GM23338 (cell line): ENCODE measurements at regions not wholly inside any gene's neighbourhood (a gene's known extent, or its start where the extent isn't known, plus 50 kb on each side); places are given as distances from the start of the nearest gene placed in this dataset.
A peak's percentile ranks its signal among the peaks of the same experiment; 100 is the strongest.

ENCODE experiments used
- ATAC-seq: fragments of 200-7000 bp; cut with Tn5 transposase; 3 replicates; pipeline ENCODE4 v1.9.1; 2020
- DNase-seq: peaks from one replicate; pipeline ENCODE4 v3.0.0-alpha.2; 2015; ENCODE audit warnings: low spot score
- H2AFZ ChIP-seq: fragments of 200-600 bp; sonication (generic); 2 replicates; pipeline ENCODE4 v1.8.0; 2016; ENCODE audit warnings: antibody characterized with exemption, mild to moderate bottlenecking, moderate library complexity
- H3F3A ChIP-seq: fragments of 200-600 bp; sonication (generic); replicated peaks from 2 replicates; pipeline ENCODE4 v1.8.0; 2017; ENCODE audit warnings: antibody characterized with exemption, mixed run types, low read depth
- H3K27ac ChIP-seq: fragments of 200-600 bp; sonication (generic); 2 replicates; pipeline ENCODE4 v1.6.1; 2016; ENCODE audit warnings: low read depth
- H3K27me3 ChIP-seq: fragments of 200-600 bp; sonication (generic); 2 replicates; pipeline ENCODE4 v1.8.0; 2016; ENCODE audit warnings: mild to moderate bottlenecking, mixed run types, moderate library complexity; ENCODE audit not compliant: insufficient read depth
- H3K36me3 ChIP-seq: fragments of 200-600 bp; sonication (generic); 2 replicates; pipeline ENCODE4 v1.8.0; 2016; ENCODE audit warnings: mild to moderate bottlenecking; ENCODE audit not compliant: insufficient read depth
- H3K4me1 ChIP-seq: fragments of 200-600 bp; sonication (generic); 2 replicates; pipeline ENCODE4 v1.8.0; 2016; ENCODE audit warnings: mild to moderate bottlenecking, moderate library complexity; ENCODE audit not compliant: insufficient read depth
- H3K4me2 ChIP-seq: fragments of 200-600 bp; sonication (generic); 2 replicates; pipeline ENCODE4 v1.7.1; 2017; ENCODE audit warnings: mixed run types
- H3K4me3 ChIP-seq: fragments of 200-600 bp; sonication (generic); 2 replicates; pipeline ENCODE4 v1.6.1; 2016; ENCODE audit warnings: mixed run types
- H3K79me2 ChIP-seq: fragments of 200-600 bp; sonication (generic); replicated peaks from 2 replicates; pipeline ENCODE4 v1.8.0; 2017; ENCODE audit warnings: mild to moderate bottlenecking; ENCODE audit not compliant: insufficient read depth
- H3K9me2 ChIP-seq: fragments of 200-600 bp; sonication (generic); 2 replicates; pipeline ENCODE4 v1.8.0; 2017; ENCODE audit not compliant: insufficient read depth
- H4K20me1 ChIP-seq: fragments of 200-600 bp; sonication (generic); replicated peaks from 2 replicates; pipeline ENCODE4 v1.8.0; 2017; ENCODE audit warnings: mild to moderate bottlenecking; ENCODE audit not compliant: insufficient read depth
- H3K27ac Mint-ChIP-seq: 2 replicates; pipeline ENCODE4 v1.8.0; 2020; ENCODE audit warnings: inconsistent platforms, mild to moderate bottlenecking, moderate library complexity, mixed read lengths
- H3K27me3 Mint-ChIP-seq: 3 replicates; pipeline ENCODE4 v1.8.0; 2022; ENCODE audit warnings: low read depth, mild to moderate bottlenecking, moderate library complexity, mixed read lengths, inconsistent platforms; ENCODE audit not compliant: insufficient read depth, poor library complexity
- H3K36me3 Mint-ChIP-seq: 3 replicates; pipeline ENCODE4 v1.8.0; 2021; ENCODE audit warnings: low read depth, mild to moderate bottlenecking, inconsistent platforms, moderate library complexity, mixed read lengths
- H3K4me1 Mint-ChIP-seq: 3 replicates; pipeline ENCODE4 v1.8.0; 2020; ENCODE audit warnings: mild to moderate bottlenecking, inconsistent platforms, mixed read lengths
- H3K4me3 Mint-ChIP-seq: 3 replicates; pipeline ENCODE4 v1.8.0; 2021; ENCODE audit warnings: moderate library complexity, mild to moderate bottlenecking, inconsistent platforms, mixed read lengths
- H3K9me3 Mint-ChIP-seq: 3 replicates; pipeline ENCODE4 v1.8.0; 2020; ENCODE audit warnings: moderate library complexity, mild to moderate bottlenecking, inconsistent platforms, mixed read lengths
- CTCF ChIP-seq, 2 experiments: fragments of 200-600 bp in 1 of 2; sonication (generic) in 1 of 2; conservative IDR thresholded peaks; 2 replicates each; pipeline versions ENCODE4 v1.5.1 to v1.6.1; 2016 to 2017; ENCODE audit warnings: antibody characterized with exemption in 2 of 2, low read depth in 2 of 2, mild to moderate bottlenecking in 2 of 2, moderate library complexity in 1 of 2
- ETS1 ChIP-seq: IDR thresholded peaks from 2 replicates; pipeline ENCODE4 v1.6.1; 2016; ENCODE audit warnings: antibody characterized with exemption
- EZH2 ChIP-seq: fragments of 200-600 bp; sonication (generic); IDR thresholded peaks from one replicate; pipeline ENCODE4 v1.8.0; 2017; ENCODE audit warnings: antibody characterized with exemption, mild to moderate bottlenecking, low read depth; ENCODE audit not compliant: unreplicated experiment
- EZH2phosphoT487 ChIP-seq: fragments of 200-600 bp; sonication (generic); IDR thresholded peaks from one replicate; pipeline ENCODE4 v1.8.1; 2018; ENCODE audit warnings: antibody characterized with exemption; ENCODE audit not compliant: unreplicated experiment
- JUNB ChIP-seq: IDR thresholded peaks from one replicate; pipeline ENCODE4 v1.6.1; 2016; ENCODE audit warnings: antibody characterized with exemption; ENCODE audit not compliant: unreplicated experiment
- NANOG ChIP-seq: IDR thresholded peaks from 2 replicates; pipeline ENCODE4 v1.6.1; 2016; ENCODE audit warnings: antibody characterized with exemption, borderline replicate concordance
- POLR2AphosphoS5 ChIP-seq: IDR thresholded peaks from 2 replicates; pipeline ENCODE4 v1.6.1; 2016; ENCODE audit warnings: antibody characterized with exemption, low read depth
- STAT1 ChIP-seq: IDR thresholded peaks from one replicate; pipeline ENCODE4 v1.6.1; 2016; ENCODE audit warnings: antibody characterized with exemption; ENCODE audit not compliant: unreplicated experiment
- ZNF114 ChIP-seq: fragments of 250-450 bp; sonication (Bioruptor Pico); IDR thresholded peaks from 2 replicates; pipeline ENCODE4 v1.5.0; 2020; ENCODE audit warnings: mild to moderate bottlenecking, moderate library complexity
- ZNF331 ChIP-seq: fragments of 250-450 bp; sonication (Bioruptor Pico); IDR thresholded peaks from 2 replicates; pipeline ENCODE4 v1.5.0; 2020; ENCODE audit warnings: low read depth, mild to moderate bottlenecking, moderate library complexity
- ZNF462 ChIP-seq: fragments of 250-450 bp; sonication (Bioruptor Pico); IDR thresholded peaks from 2 replicates; pipeline ENCODE4 v1.5.0; 2020; ENCODE audit warnings: mild to moderate bottlenecking, moderate library complexity

GRCh38 chr12:77299910-77300669, 234.7 kb upstream of the E2F7 start (continued):
- TF ChIP-seq ZNF462 (CRISPR knock-in tag): no peak
- TF ChIP-seq ZNF114: no peak
- no peak for TF ChIP-seq CTCF (conservative IDR thresholded peaks at IDR 0.05; ENCODE audit: low read depth in 2 of 2)
- TF ChIP-seq JUNB: no peak
- TF ChIP-seq ETS1: no peak

GRCh38 chr12:77299001-77299400, 233.6 kb upstream of the E2F7 start:
- DNase-seq (no peak), ATAC-seq (no peak)
- H3K4me1 Mint-ChIP-seq: no peaks in the 10 kb centered on the region
- H3K27me3 ChIP-seq: no peaks in the 10 kb centered on the region
- no peak overlapping the region for H3K27ac ChIP-seq
- H3K79me2 ChIP-seq: no peaks in the 10 kb centered on the region
- H3K27ac Mint-ChIP-seq: no peak overlapping the region
- no peaks in the 10 kb centered on the region for H3K36me3 ChIP-seq
- no peaks in the 10 kb centered on the region for H4K20me1 ChIP-seq
- no peak overlapping the region for H3K4me3 Mint-ChIP-seq
- no peaks in the 10 kb centered on the region for H3K27me3 Mint-ChIP-seq
- H3K9me2 ChIP-seq: no peaks in the 10 kb centered on the region
- 0 out of 2 replicates have a peak overlapping the region, but pooled peaks have one; percentile 38 for H2AFZ ChIP-seq
- H3K4me1 ChIP-seq: no peaks in the 10 kb centered on the region
- 0 out of 3 replicates have a peak, but pooled peaks cover 4% of the 10 kb centered on the region for H3K36me3 Mint-ChIP-seq
- H3F3A ChIP-seq: no peaks in the 10 kb centered on the region
- no peak overlapping the region for H3K4me3 ChIP-seq
- no peak overlapping the region for H3K4me2 ChIP-seq
- H3K9me3 Mint-ChIP-seq: peaks cover 10% of the 10 kb centered on the region; the same call in 2 of the 3 replicates
- no peak for TF ChIP-seq STAT1
- TF ChIP-seq NANOG: no peak
- TF ChIP-seq JUNB: no peak
- TF ChIP-seq ZNF114: no peak
- no peak for TF ChIP-seq POLR2AphosphoS5
- TF ChIP-seq EZH2phosphoT487: no peak
- no peak for TF ChIP-seq ZNF331 (CRISPR knock-in tag)
- no peak for TF ChIP-seq EZH2
- TF ChIP-seq CTCF (conservative IDR thresholded peaks at IDR 0.05; ENCODE audit: low read depth in 2 of 2): no peak
